ENCODE measurements at regions not wholly inside any gene's neighbourhood (a gene's known extent, or its start where the extent isn't known, plus 50 kb on each side); places are given as distances from the start of the nearest gene placed in this dataset.

GRCh38 chr9:26375448-26375847 is 517.2 kb downstream of the CAAP1 start (continued):
- TF ChIP-seq SIN3A (conservative IDR thresholded peaks at IDR 0.05 in 1 of 2, IDR thresholded peaks at IDR 0.05 in 1 of 2; ENCODE audit: low read depth in 1 of 2, low read length in 2 of 2) (no peak), CBX5 (IDR thresholded peaks at IDR 0.05; ENCODE audit: low read depth, low read length) (no peak), KDM1A (IDR thresholded peaks at IDR 0.05; ENCODE audit: borderline replicate concordance, low read length) (no peak), TAF1 (IDR thresholded peaks at IDR 0.05; ENCODE audit: low read depth, low read length) (no peak)
